Common myeloid progenitor, CD34-positive (primary cell): ENCODE measurements at regions not wholly inside any gene's neighbourhood (a gene's known extent, or its start where the extent isn't known, plus 50 kb on each side); places are given as distances from the start of the nearest gene placed in this dataset.

ENCODE experiments used
- CTCF ChIA-PET: fragments of 350-600 bp; sonication (Branson Sonifier 250); formaldehyde crosslinking; loops from one replicate; lab custom pipeline; 2021; ENCODE audit warnings: antibody characterized with exemption; lab: Charles Lee
- POLR2A ChIA-PET: fragments of 350-600 bp; sonication (Branson Sonifier 250); formaldehyde crosslinking; loops from one replicate; lab custom pipeline; 2021; ENCODE audit warnings: antibody characterized with exemption; lab: Charles Lee
- DNase-seq, 3 donors: peaks; one replicate each; pipeline versions ENCODE4 v3.0.0 to v3.0.0-alpha.2; 2013
- H3K27ac ChIP-seq, 2 experiments: 1 replicate in 1 of 2; 2 replicates in 1 of 2; pipeline ENCODE4 v1.7.0; 2013; ENCODE audit warnings: inconsistent platforms in 2 of 2, low read length in 2 of 2, mild to moderate bottlenecking in 2 of 2, low read depth in 1 of 2, moderate library complexity in 1 of 2; ENCODE audit not compliant: severe bottlenecking in 2 of 2, insufficient read depth in 1 of 2, poor library complexity in 1 of 2
- H3K27me3 ChIP-seq, 5 experiments: replicated peaks in 2 of 5; 1 replicate in 3 of 5; 2 replicates in 2 of 5; pipeline versions ENCODE4 v1.6.1 to v1.7.0; 2013; ENCODE audit warnings: low read length in 4 of 5, mild to moderate bottlenecking in 2 of 5, moderate library complexity in 2 of 5, inconsistent platforms in 1 of 5; ENCODE audit not compliant: insufficient read depth in 5 of 5, control insufficient read depth in 4 of 5
- H3K36me3 ChIP-seq, 4 experiments: 1 replicate in 2 of 4; 2 replicates in 2 of 4; pipeline versions ENCODE4 v1.6.1 to v1.7.0; 2013; ENCODE audit warnings: low read length in 3 of 4, control low read depth in 1 of 4, mild to moderate bottlenecking in 1 of 4; ENCODE audit not compliant: control insufficient read depth in 4 of 4, insufficient read depth in 4 of 4
- H3K4me1 ChIP-seq, 4 experiments: 1 replicate in 3 of 4; 2 replicates in 1 of 4; pipeline versions ENCODE4 v1.6.1 to v1.7.1; 2013; ENCODE audit warnings: low read length in 3 of 4, mild to moderate bottlenecking in 3 of 4, control low read depth in 1 of 4, inconsistent platforms in 1 of 4, moderate library complexity in 1 of 4; ENCODE audit not compliant: control insufficient read depth in 4 of 4, insufficient read depth in 4 of 4; ENCODE audit errors: control extremely low read depth in 1 of 4
- H3K4me3 ChIP-seq, 7 experiments: 1 replicate in 4 of 7; 2 replicates in 3 of 7; pipeline versions ENCODE4 v1.5.1 to v1.7.0; 2013; ENCODE audit warnings: mild to moderate bottlenecking in 7 of 7, low read length in 6 of 7, moderate library complexity in 6 of 7, inconsistent platforms in 2 of 7, low read depth in 2 of 7, control low read depth in 1 of 7; ENCODE audit not compliant: insufficient read depth in 4 of 7, control insufficient read depth in 1 of 7; ENCODE audit errors: extremely low read depth in 1 of 7
- H3K9me3 ChIP-seq, 5 experiments: 1 replicate in 4 of 5; 2 replicates in 1 of 5; pipeline versions ENCODE4 v1.6.1 to v1.7.1; 2013; ENCODE audit warnings: low read length in 4 of 5, mild to moderate bottlenecking in 2 of 5, inconsistent platforms in 1 of 5, low read depth in 1 of 5, moderate library complexity in 1 of 5; ENCODE audit not compliant: control insufficient read depth in 4 of 5, insufficient read depth in 2 of 5; ENCODE audit errors: control extremely low read depth in 1 of 5
- WGBS: methylation state at CpG from one replicate; pipeline ENCODE4 v1.1.5; 2013; ENCODE audit not compliant: insufficient coverage; 5-methylcytosine and 5-hydroxymethylcytosine counted together

- no peaks in the 10 kb centered on the region for H3K36me3 ChIP-seq
- H3K27ac ChIP-seq: no peak overlapping the region
- no peaks in the 10 kb centered on the region for H3K4me1 ChIP-seq
- DNase-seq: no peak
- no peaks in the 10 kb centered on the region for H3K9me3 ChIP-seq
- WGBS: no CpG with 5 or more reads among the region's 1 CpG
- no peak overlapping the region for H3K4me3 ChIP-seq
- CTCF ChIA-PET: no interaction called here
- H3K27me3 ChIP-seq: no peaks in the 10 kb centered on the region
- POLR2A ChIA-PET: no interaction called here
Measured at GRCh38 chr5:77550406-77550805, 58.3 kb upstream of the WDR41 start.

GRCh38 chr5:77545285-77545684, 53.2 kb upstream of the WDR41 start:
- Histone ChIP-seq H3K36me3 (no peaks in the 10 kb centered on the region), H3K9me3 (peaks cover 0 to 2% (median 0%) of the 10 kb centered on the region in 5 experiments), H3K4me1 (no peaks in the 10 kb centered on the region), H3K27me3 (no peaks in the 10 kb centered on the region), H3K27ac (no peak overlapping the region), H3K4me3 (no peak overlapping the region)
- DNase-seq: no peak
- ChIA-PET CTCF (no interaction called here), POLR2A (no interaction called here)
- 98% methylated on average over 11 of the region's 12 CpGs for WGBS
